Progenitor cell of endocrine pancreas (in vitro differentiated cells): ENCODE measurements at regions not wholly inside any gene's neighbourhood (a gene's known extent, or its start where the extent isn't known, plus 50 kb on each side); places are given as distances from the start of the nearest gene placed in this dataset.

Experiments used
- DNase-seq: peaks from one replicate; pipeline ENCODE4 v3.0.0; 2021; ENCODE audit warnings: low spot score; ENCODE audit not compliant: unreplicated experiment
- H3K27ac Mint-ChIP-seq: 2 replicates; pipeline ENCODE4 v1.8.0; 2021; ENCODE audit warnings: mild to moderate bottlenecking, moderate library complexity, mixed read lengths
- H3K27me3 Mint-ChIP-seq: 2 replicates; pipeline ENCODE4 v1.8.0; 2021; ENCODE audit warnings: mixed read lengths
- H3K36me3 Mint-ChIP-seq: 2 replicates; pipeline ENCODE4 v1.8.0; 2022; ENCODE audit warnings: mixed read lengths; ENCODE audit not compliant: insufficient read depth
- H3K4me1 Mint-ChIP-seq: 2 replicates; pipeline ENCODE4 v1.8.0; 2021; ENCODE audit warnings: low read depth, mixed read lengths
- H3K4me3 Mint-ChIP-seq: 2 replicates; pipeline ENCODE4 v1.8.0; 2021; ENCODE audit warnings: low read depth, mild to moderate bottlenecking, moderate library complexity, mixed read lengths
- H3K9me3 Mint-ChIP-seq: 2 replicates; pipeline ENCODE4 v1.8.0; 2021; ENCODE audit warnings: low read depth, mixed read lengths
- TF ChIP-seq, protein P1 (sequence below): fragments of 200-600 bp; sonication (generic); IDR thresholded peaks from one replicate; pipeline ENCODE4 v1.5.0; 2021; ENCODE audit warnings: antibody characterized with exemption, mild to moderate bottlenecking; ENCODE audit not compliant: unreplicated experiment

DNA sequence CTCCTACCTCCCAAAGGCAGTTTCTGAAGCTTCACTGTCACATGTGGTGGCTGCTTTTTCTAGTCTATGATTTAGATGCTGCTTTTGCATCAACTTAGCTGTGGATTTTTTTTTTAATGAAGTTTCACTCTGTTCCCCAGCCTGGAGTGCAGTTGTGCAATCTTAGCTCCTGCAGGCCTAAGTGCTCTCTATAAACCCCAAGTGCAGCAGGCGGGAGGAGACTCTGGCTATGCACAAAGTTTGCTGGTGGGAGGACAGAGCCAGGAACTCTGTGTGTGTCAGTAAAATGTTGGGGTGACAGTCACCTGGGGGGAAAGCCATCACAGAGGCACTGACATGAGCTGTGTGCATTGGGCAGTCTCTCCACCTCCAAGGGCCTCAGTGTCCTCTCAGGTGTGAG lies 138.8 kb upstream of the FAM20C start:
- H3K4me1 Mint-ChIP-seq = no peaks in the 10 kb centered on the region
- no peaks in the 10 kb centered on the region for H3K36me3 Mint-ChIP-seq
- H3K9me3 Mint-ChIP-seq = no peaks in the 10 kb centered on the region
- DNase-seq = no peak
- no peak overlapping the region for H3K27ac Mint-ChIP-seq
- peaks cover 23% of the 10 kb centered on the region for H3K27me3 Mint-ChIP-seq
- TF ChIP-seq, protein P1, sequence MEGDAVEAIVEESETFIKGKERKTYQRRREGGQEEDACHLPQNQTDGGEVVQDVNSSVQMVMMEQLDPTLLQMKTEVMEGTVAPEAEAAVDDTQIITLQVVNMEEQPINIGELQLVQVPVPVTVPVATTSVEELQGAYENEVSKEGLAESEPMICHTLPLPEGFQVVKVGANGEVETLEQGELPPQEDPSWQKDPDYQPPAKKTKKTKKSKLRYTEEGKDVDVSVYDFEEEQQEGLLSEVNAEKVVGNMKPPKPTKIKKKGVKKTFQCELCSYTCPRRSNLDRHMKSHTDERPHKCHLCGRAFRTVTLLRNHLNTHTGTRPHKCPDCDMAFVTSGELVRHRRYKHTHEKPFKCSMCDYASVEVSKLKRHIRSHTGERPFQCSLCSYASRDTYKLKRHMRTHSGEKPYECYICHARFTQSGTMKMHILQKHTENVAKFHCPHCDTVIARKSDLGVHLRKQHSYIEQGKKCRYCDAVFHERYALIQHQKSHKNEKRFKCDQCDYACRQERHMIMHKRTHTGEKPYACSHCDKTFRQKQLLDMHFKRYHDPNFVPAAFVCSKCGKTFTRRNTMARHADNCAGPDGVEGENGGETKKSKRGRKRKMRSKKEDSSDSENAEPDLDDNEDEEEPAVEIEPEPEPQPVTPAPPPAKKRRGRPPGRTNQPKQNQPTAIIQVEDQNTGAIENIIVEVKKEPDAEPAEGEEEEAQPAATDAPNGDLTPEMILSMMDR = no peak
- H3K4me3 Mint-ChIP-seq = no peak overlapping the region

DNA sequence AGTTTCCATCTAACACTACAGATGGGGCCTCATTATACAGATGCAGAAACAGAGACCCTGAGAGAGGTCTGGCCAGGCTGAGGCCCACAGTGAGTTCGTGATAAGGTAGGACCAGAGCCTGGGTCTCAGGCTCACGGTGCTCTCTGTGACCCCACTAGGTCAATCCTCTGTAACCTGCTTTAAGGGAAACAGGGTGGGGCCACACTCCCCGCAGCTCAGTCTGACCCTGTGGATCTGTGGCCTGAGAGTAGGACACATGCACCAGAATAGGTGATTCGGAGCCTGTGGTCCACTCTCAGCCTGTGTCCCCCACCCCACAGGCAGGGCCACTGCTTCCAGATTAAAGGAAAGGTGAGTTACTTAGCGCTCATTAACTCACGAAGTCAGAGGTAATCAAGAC lies 137.8 kb upstream of the FAM20C start:
- H3K27ac Mint-ChIP-seq = no peak overlapping the region
- H3K4me3 Mint-ChIP-seq = no peak overlapping the region
- no peaks in the 10 kb centered on the region for H3K9me3 Mint-ChIP-seq
- H3K4me1 Mint-ChIP-seq = no peaks in the 10 kb centered on the region
- no peak for DNase-seq
- H3K27me3 Mint-ChIP-seq = peaks cover 27% of the 10 kb centered on the region
- no peaks in the 10 kb centered on the region for H3K36me3 Mint-ChIP-seq
- TF ChIP-seq, protein P1 = no peak

DNA sequence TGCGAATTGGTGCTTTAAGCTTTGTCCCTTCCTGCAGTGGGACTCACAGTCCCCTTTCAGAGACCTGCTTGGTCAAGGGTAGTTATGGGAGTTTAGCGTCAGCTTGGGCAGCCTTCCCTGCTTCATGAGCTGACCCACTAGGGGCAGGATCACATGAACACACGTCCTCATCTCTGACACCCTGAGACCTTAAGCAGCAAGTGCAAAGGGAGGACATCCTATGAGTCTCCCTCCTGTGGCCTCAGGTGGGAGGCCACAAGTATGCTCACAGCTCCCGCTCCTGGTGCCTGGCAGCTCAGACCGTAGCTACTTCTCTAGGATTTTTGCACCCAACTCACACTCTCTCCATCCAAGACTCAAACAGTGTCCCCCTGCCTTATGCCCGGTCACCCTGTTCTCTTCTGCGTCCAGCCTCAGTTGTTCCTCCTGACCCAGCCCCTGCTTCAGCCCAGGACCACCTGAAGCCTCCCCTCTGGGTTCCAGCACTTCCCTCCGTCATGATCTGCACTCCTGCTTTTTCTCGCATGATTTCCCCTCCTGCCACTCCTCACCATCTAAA lies 136.6 kb upstream of the FAM20C start:
- Mint-ChIP-seq H3K36me3 (no peaks in the 10 kb centered on the region), H3K27me3 (peaks cover 25% of the 10 kb centered on the region), H3K4me1 (no peaks in the 10 kb centered on the region), H3K4me3 (no peak overlapping the region), H3K9me3 (no peaks in the 10 kb centered on the region), H3K27ac (no peak overlapping the region)
- TF ChIP-seq, protein P1 = peak; percentile 19
- no peak for DNase-seq

DNA sequence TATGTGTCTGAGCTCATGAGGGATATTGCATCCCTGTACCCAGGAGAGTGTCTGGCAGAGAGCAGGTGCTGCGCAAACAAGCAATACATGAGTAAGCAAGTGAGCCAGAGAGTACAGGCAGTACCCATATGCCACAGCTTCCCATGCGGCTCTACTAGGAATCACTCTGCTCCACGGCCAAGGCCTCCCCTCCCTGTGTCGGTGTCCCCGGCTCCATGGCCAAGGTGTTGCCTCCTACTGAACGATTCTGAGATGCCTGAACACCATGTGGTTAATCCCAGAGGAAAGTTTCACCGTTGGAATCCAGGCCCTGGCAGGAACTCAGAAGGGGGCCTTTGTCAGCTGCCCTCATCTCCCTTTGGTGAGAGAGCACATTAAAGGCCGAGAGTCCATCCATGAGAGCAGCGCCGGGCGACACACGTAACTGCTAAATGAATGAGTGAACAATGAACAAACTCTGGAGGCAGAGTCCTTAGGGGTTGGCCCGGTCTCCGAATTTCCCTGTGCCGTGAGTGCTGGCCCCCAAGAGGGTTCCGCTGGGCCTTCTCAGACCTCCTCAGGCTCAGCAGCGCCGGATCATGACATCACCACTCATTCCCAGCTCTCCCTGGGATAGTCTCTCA lies 136.0 kb upstream of the FAM20C start:
- no peaks in the 10 kb centered on the region for H3K36me3 Mint-ChIP-seq
- H3K27ac Mint-ChIP-seq = no peak overlapping the region
- no peak overlapping the region for H3K4me3 Mint-ChIP-seq
- DNase-seq = no peak
- TF ChIP-seq, protein P1 = no peak
- peaks cover 22% of the 10 kb centered on the region for H3K27me3 Mint-ChIP-seq
- H3K4me1 Mint-ChIP-seq = no peaks in the 10 kb centered on the region
- H3K9me3 Mint-ChIP-seq = no peaks in the 10 kb centered on the region

DNA sequence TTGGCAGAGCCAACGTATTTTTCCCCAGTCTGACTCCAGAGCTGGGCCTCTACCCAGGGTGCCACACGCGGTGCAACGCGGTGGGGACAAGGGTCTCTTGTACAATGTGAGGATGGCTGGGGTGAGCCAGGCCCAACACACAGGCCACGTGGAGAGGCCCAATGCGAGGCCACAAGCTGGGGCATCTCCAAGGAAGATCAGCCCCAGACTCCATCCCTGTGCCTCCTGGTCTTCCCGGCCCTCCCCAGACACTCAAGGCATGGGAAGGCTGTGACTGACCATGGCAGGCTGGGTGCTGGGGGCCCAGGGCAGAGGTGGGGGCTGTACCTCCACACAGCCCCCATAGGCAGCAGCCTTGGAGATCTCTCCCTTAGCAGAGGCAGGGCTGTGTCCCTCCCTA lies 135.3 kb upstream of the FAM20C start:
- Mint-ChIP-seq H3K36me3 (no peaks in the 10 kb centered on the region), H3K27me3 (peaks cover 22% of the 10 kb centered on the region), H3K4me1 (no peaks in the 10 kb centered on the region), H3K27ac (no peak overlapping the region), H3K4me3 (no peak overlapping the region), H3K9me3 (no peaks in the 10 kb centered on the region)
- DNase-seq = no peak
- TF ChIP-seq, protein P1 = no peak
